Activated naive CD8-positive, alpha-beta T cell treated with anti-CD3 and anti-CD28 coated beads, Interleukin-2, amount 10 ng/mL, durations not matched to agents 7 days and 5 days (primary cell): ENCODE measurements at regions not wholly inside any gene's neighbourhood (a gene's known extent, or its start where the extent isn't known, plus 50 kb on each side); places are given as distances from the start of the nearest gene placed in this dataset.
"Not testable (repeated sequence)": the region's sequence is repeated elsewhere in the genome, so short reads cannot be mapped to it uniquely, and the experiment has no call there.

Experiments used
- ATAC-seq: fragments of 150-1000 bp; cut with Tn5 transposase; one replicate; pipeline ENCODE4 v1.10.0; 2021; ENCODE audit warnings: low read depth, moderate library complexity
- POLR2A ChIA-PET: fragments of 350-600 bp; sonication (Branson Sonifier 250); formaldehyde crosslinking; loops from one replicate; lab custom pipeline; 2021; ENCODE audit warnings: antibody characterized with exemption; lab: Charles Lee
- DNase-seq: peaks from one replicate; pipeline ENCODE4 v3.0.0; 2021
- H3K27ac Mint-ChIP-seq: one replicate; pipeline ENCODE4 v1.8.0; 2022; ENCODE audit warnings: mild to moderate bottlenecking, mixed read lengths
- H3K27me3 Mint-ChIP-seq: one replicate; pipeline ENCODE4 v1.8.0; 2022; ENCODE audit warnings: mild to moderate bottlenecking, moderate library complexity, mixed read lengths
- H3K36me3 Mint-ChIP-seq: one replicate; pipeline ENCODE4 v1.8.0; 2021; ENCODE audit warnings: mild to moderate bottlenecking, mixed read lengths
- H3K4me1 Mint-ChIP-seq: one replicate; pipeline ENCODE4 v1.8.0; 2021; ENCODE audit warnings: mixed read lengths
- H3K4me3 Mint-ChIP-seq: one replicate; pipeline ENCODE4 v1.8.0; 2022; ENCODE audit warnings: mild to moderate bottlenecking, moderate library complexity, mixed read lengths
- H3K9me3 Mint-ChIP-seq: one replicate; pipeline ENCODE4 v1.8.0; 2021; ENCODE audit warnings: mixed read lengths

GRCh38 chr7:43059067-43059600 lies 53.3 kb upstream of the HECW1 start:
- H3K4me1 Mint-ChIP-seq, DNase-seq, ATAC-seq, H3K4me3 Mint-ChIP-seq, H3K27me3 Mint-ChIP-seq, H3K27ac Mint-ChIP-seq, H3K36me3 Mint-ChIP-seq, H3K9me3 Mint-ChIP-seq, POLR2A ChIA-PET: not testable (repeated sequence)
